H1 (cell line): ENCODE measurements at regions not wholly inside any gene's neighbourhood (a gene's known extent, or its start where the extent isn't known, plus 50 kb on each side); places are given as distances from the start of the nearest gene placed in this dataset.

ENCODE experiments used
- BACH1 ChIP-seq: IDR thresholded peaks from 2 replicates; pipeline ENCODE4 v1.6.1; 2012; ENCODE audit warnings: low read length, improper control_type of control experiment
- EZH2 ChIP-seq: fragments of 200-600 bp; sonication (generic); IDR thresholded peaks from 2 replicates; pipeline ENCODE4 v1.7.1; 2012; ENCODE audit warnings: low read depth, mild to moderate bottlenecking, moderate library complexity, low read length, inconsistent platforms; ENCODE audit not compliant: severe bottlenecking
- FOSL1 ChIP-seq: IDR thresholded peaks from 2 replicates; pipeline ENCODE4 v1.6.1; 2011; ENCODE audit warnings: mild to moderate bottlenecking, low read depth, low read length, moderate library complexity; ENCODE audit not compliant: insufficient read depth
- JUN ChIP-seq: IDR thresholded peaks from 2 replicates; pipeline ENCODE4 v1.6.1; 2011; ENCODE audit warnings: low read depth, mild to moderate bottlenecking, improper control_type of control experiment, low read length
- JUND ChIP-seq: IDR thresholded peaks from 2 replicates; pipeline ENCODE4 v1.6.1; 2011; ENCODE audit warnings: mild to moderate bottlenecking, improper control_type of control experiment, low read length
- POLR2A ChIP-seq, 2 experiments: IDR thresholded peaks; 1 replicate in 1 of 2; 2 replicates in 1 of 2; pipeline ENCODE4 v1.6.1; 2011; ENCODE audit warnings: low read depth in 2 of 2, low read length in 2 of 2, mild to moderate bottlenecking in 2 of 2; ENCODE audit errors: control extremely low read depth in 1 of 2
- SP1 ChIP-seq: IDR thresholded peaks from 2 replicates; pipeline ENCODE4 v1.6.1; 2011; ENCODE audit warnings: low read depth, low read length
- SP2 ChIP-seq: IDR thresholded peaks from 2 replicates; pipeline ENCODE4 v1.6.1; 2012; ENCODE audit warnings: mild to moderate bottlenecking, low read length, inconsistent platforms
- TEAD4 ChIP-seq: IDR thresholded peaks from 2 replicates; pipeline ENCODE4 v1.6.1; 2012; ENCODE audit warnings: low read depth, low read length, inconsistent platforms, mixed read lengths
- YY1 ChIP-seq: IDR thresholded peaks from 2 replicates; pipeline ENCODE4 v1.6.1; 2011; ENCODE audit warnings: low read depth, mild to moderate bottlenecking, low read length
- TF ChIP-seq, protein P1 (sequence below), 3 experiments: IDR thresholded peaks; 1 replicate in 2 of 3; 2 replicates in 1 of 3; pipeline versions ENCODE4 v1.5.1 to v1.6.1; 2011; ENCODE audit warnings: low read length in 3 of 3, mild to moderate bottlenecking in 3 of 3, inconsistent platforms in 2 of 3, low read depth in 1 of 3, moderate library complexity in 1 of 3; ENCODE audit not compliant: insufficient read depth in 1 of 3; ENCODE audit errors: control extremely low read depth in 1 of 3
- TF ChIP-seq, protein P2 (sequence below): IDR thresholded peaks from 2 replicates; pipeline ENCODE4 v1.6.1; 2012; ENCODE audit warnings: inconsistent platforms
- TF ChIP-seq, protein P3 (sequence below): IDR thresholded peaks from 2 replicates; pipeline ENCODE4 v1.6.1; 2012; ENCODE audit warnings: low read length, inconsistent platforms

GRCh38 chr6:23635150-23635549 is 490.9 kb upstream of the NRSN1 start:
- TF ChIP-seq POLR2A (IDR thresholded peaks at IDR 0.05; ENCODE audit: control extremely low read depth in 1 of 2, low read depth in 2 of 2, low read length in 2 of 2) = no peak
- TF ChIP-seq, protein P1, sequence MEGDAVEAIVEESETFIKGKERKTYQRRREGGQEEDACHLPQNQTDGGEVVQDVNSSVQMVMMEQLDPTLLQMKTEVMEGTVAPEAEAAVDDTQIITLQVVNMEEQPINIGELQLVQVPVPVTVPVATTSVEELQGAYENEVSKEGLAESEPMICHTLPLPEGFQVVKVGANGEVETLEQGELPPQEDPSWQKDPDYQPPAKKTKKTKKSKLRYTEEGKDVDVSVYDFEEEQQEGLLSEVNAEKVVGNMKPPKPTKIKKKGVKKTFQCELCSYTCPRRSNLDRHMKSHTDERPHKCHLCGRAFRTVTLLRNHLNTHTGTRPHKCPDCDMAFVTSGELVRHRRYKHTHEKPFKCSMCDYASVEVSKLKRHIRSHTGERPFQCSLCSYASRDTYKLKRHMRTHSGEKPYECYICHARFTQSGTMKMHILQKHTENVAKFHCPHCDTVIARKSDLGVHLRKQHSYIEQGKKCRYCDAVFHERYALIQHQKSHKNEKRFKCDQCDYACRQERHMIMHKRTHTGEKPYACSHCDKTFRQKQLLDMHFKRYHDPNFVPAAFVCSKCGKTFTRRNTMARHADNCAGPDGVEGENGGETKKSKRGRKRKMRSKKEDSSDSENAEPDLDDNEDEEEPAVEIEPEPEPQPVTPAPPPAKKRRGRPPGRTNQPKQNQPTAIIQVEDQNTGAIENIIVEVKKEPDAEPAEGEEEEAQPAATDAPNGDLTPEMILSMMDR (IDR thresholded peaks at IDR 0.05; ENCODE audit: control extremely low read depth in 1 of 3, insufficient read depth in 1 of 3, low read depth in 1 of 3, low read length in 3 of 3) = no peak
- TF ChIP-seq FOSL1 = no peak
- no peak for TF ChIP-seq TEAD4
- TF ChIP-seq, protein P2, sequence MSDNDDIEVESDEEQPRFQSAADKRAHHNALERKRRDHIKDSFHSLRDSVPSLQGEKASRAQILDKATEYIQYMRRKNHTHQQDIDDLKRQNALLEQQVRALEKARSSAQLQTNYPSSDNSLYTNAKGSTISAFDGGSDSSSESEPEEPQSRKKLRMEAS = no peak
- no peak for TF ChIP-seq SP1
- TF ChIP-seq, protein P3, sequence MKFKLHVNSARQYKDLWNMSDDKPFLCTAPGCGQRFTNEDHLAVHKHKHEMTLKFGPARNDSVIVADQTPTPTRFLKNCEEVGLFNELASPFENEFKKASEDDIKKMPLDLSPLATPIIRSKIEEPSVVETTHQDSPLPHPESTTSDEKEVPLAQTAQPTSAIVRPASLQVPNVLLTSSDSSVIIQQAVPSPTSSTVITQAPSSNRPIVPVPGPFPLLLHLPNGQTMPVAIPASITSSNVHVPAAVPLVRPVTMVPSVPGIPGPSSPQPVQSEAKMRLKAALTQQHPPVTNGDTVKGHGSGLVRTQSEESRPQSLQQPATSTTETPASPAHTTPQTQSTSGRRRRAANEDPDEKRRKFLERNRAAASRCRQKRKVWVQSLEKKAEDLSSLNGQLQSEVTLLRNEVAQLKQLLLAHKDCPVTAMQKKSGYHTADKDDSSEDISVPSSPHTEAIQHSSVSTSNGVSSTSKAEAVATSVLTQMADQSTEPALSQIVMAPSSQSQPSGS = no peak
- no peak for TF ChIP-seq BACH1
- TF ChIP-seq SP2 = no peak
- no peak for TF ChIP-seq JUND
- no peak for TF ChIP-seq YY1
- no peak for TF ChIP-seq JUN
- no peak for TF ChIP-seq EZH2
